ENCODE measurements at regions not wholly inside any gene's neighbourhood (a gene's known extent, or its start where the extent isn't known, plus 50 kb on each side); places are given as distances from the start of the nearest gene placed in this dataset.

DNA sequence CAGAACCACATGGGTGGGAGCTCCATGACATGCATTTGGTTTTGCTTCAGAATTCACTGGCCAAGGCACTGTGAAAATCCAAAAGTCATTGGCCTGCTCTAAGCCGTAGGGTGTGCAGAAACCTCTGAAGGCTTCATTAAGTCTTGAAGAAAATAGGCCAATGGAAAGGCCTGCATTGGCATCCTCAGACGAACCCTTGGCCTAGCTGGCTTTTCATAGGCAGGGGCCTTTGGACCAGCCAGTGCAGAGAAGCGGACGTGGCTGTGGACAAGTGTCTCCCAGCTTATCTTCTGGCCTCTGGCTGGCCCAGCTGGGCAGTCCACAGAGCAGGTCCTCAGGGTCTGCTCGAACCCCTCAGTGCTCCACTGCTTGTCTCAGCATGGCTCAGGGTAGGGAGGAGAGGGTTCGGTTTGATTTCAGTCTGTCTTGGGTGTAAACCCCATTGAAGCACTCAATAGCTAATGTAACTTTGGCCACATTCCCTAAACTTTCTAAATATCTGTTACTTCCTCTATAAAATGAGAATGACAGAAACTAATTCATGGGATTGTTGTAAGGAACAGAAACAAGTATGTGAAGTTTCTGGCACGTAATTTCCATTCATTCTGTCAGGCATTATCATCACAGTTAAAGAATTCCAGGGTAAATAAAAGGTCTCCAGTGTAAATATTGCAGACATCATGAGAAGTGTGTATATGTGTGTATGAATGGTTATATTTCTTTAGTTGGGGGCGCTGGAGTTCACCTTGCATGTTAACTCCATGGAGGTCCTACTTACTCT is 125.5 kb downstream of the TFCP2L1 start:
- intact Hi-C loops (cut with DNase I; ENCODE audit: low total_unique reads): no loop called here
- peak in 1 of 2 donors; percentile 38 for DNase-seq
- Histone ChIP-seq H3K4me3 (no peak overlapping the region), H3K36me3 (no peaks in the 10 kb centered on the region), H3K9me3 (peaks cover 8 to 35% (median 16%) of the 10 kb centered on the region in 4 donors), H3K27ac (peak overlapping the region in 2 of 5 donors; percentile 53 to 74), H3K4me1 (peaks cover 13 to 39% (median 16%) of the 10 kb centered on the region in 4 donors), H3K27me3 (no peaks in the 10 kb centered on the region)
- TF ChIP-seq EP300 (IDR thresholded peaks at IDR 0.05): no peak
- no peak for TF ChIP-seq POLR2A (IDR thresholded peaks at IDR 0.05)
- TF ChIP-seq CTCF (IDR thresholded peaks at IDR 0.05): no peak
- TF ChIP-seq POLR2AphosphoS5 (IDR thresholded peaks at IDR 0.05): no peak
- WGBS, 5 donors: 65 to 77% (median 70%) methylated on average over 8 of the region's 8 CpGs

- DNase-seq: no peak
- Histone ChIP-seq H3K27ac (peak overlapping the region in 2 of 5 donors; percentile 53 to 74), H3K4me3 (no peak overlapping the region), H3K27me3 (no peaks in the 10 kb centered on the region), H3K36me3 (no peaks in the 10 kb centered on the region), H3K9me3 (peaks cover 8 to 35% (median 16%) of the 10 kb centered on the region in 4 donors), H3K4me1 (peaks cover 6 to 33% (median 13%) of the 10 kb centered on the region in 4 donors)
- intact Hi-C loops (cut with DNase I; ENCODE audit: low total_unique reads): no loop called here
- no peak for TF ChIP-seq POLR2A (IDR thresholded peaks at IDR 0.05)
- 60 to 69% (median 63%) methylated on average over 4 of the region's 4 CpGs for WGBS, 5 donors
Measured at GRCh38 chr2:121160366-121160765, 124.6 kb downstream of the TFCP2L1 start.

- no peak for TF ChIP-seq EP300 (IDR thresholded peaks at IDR 0.05)
- no peak for TF ChIP-seq CTCF (IDR thresholded peaks at IDR 0.05)
- no peak for TF ChIP-seq POLR2AphosphoS5 (IDR thresholded peaks at IDR 0.05)
- TF ChIP-seq POLR2A (IDR thresholded peaks at IDR 0.05): no peak
- Histone ChIP-seq H3K4me1 (peaks cover 0 to 29% (median 13%) of the 10 kb centered on the region in 4 donors), H3K9me3 (peaks cover 8 to 35% (median 16%) of the 10 kb centered on the region in 4 donors), H3K36me3 (no peaks in the 10 kb centered on the region), H3K27ac (peak overlapping the region in 4 of 5 donors; percentile 28 to 74 (median 44)), H3K27me3 (no peaks in the 10 kb centered on the region), H3K4me3 (no peak overlapping the region)
- DNase-seq: peak in 1 of 2 donors; percentile 36
- intact Hi-C loops (cut with DNase I; ENCODE audit: low total_unique reads): no loop called here
- WGBS, 5 donors: 21 to 63% (median 30%) methylated on average over 1 of the region's 1 CpG
Measured at GRCh38 chr2:121161272-121161671, 123.7 kb downstream of the TFCP2L1 start.

GRCh38 chr2:121162893-121163292 is 122.1 kb downstream of the TFCP2L1 start:
- no peak overlapping the region for H3K4me3 ChIP-seq
- TF ChIP-seq CTCF (IDR thresholded peaks at IDR 0.05): no peak
- TF ChIP-seq POLR2A (IDR thresholded peaks at IDR 0.05): no peak
- TF ChIP-seq EP300 (IDR thresholded peaks at IDR 0.05): no peak
- TF ChIP-seq POLR2AphosphoS5 (IDR thresholded peaks at IDR 0.05): no peak
- no peaks in the 10 kb centered on the region for H3K27me3 ChIP-seq
- intact Hi-C loops (cut with DNase I; ENCODE audit: low total_unique reads): no loop called here
- no peak overlapping the region for H3K27ac ChIP-seq
- peaks cover 0 to 29% (median 13%) of the 10 kb centered on the region in 4 donors for H3K4me1 ChIP-seq
- no peak for DNase-seq
- no peaks in the 10 kb centered on the region for H3K36me3 ChIP-seq
- peaks cover 0 to 19% (median 5%) of the 10 kb centered on the region in 4 donors for H3K9me3 ChIP-seq

DNA sequence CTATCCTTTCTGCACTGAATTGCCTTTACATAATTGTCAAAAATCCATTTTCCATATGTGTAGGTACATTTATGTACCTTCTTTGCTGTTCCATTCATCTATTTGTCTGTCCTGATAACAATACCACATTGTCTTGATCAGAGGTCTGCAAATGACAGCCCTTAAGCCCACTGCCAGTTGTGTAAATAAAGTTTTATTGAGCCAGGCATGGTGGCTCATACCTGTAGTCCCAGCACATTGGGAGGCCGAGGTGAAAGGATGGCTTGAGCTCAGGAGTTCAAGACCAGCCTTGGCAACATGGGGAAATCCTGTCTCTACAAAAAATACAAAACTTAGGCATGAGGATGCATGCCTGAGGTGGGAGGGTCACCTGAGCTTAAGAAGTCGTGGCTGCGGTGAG is 121.0 kb downstream of the TFCP2L1 start:
- WGBS, 5 donors: 81 to 94% (median 90%) methylated on average over 3 of the region's 3 CpGs
- DNase-seq: no peak
- Histone ChIP-seq H3K4me3 (no peak overlapping the region), H3K9me3 (peaks cover 0 to 13% (median 2%) of the 10 kb centered on the region in 4 donors), H3K4me1 (peaks cover 0 to 29% (median 9%) of the 10 kb centered on the region in 4 donors), H3K27me3 (no peaks in the 10 kb centered on the region), H3K27ac (no peak overlapping the region), H3K36me3 (no peaks in the 10 kb centered on the region)
- intact Hi-C loops (cut with DNase I; ENCODE audit: low total_unique reads): no loop called here
- no peak for TF ChIP-seq EP300 (IDR thresholded peaks at IDR 0.05)
- no peak for TF ChIP-seq CTCF (IDR thresholded peaks at IDR 0.05)

All from stomach (tissue), 8 donors.